Nephron (organoid): ENCODE measurements at regions not wholly inside any gene's neighbourhood (a gene's known extent, or its start where the extent isn't known, plus 50 kb on each side); places are given as distances from the start of the nearest gene placed in this dataset.
A peak's percentile ranks its signal among the peaks of the same experiment; 100 is the strongest.

ENCODE experiments used
- H3K27ac Mint-ChIP-seq, 3 experiments: 2 replicates each; pipeline ENCODE4 v1.8.0; 2020; ENCODE audit warnings: mixed read lengths in 3 of 3, mild to moderate bottlenecking in 2 of 3, moderate library complexity in 1 of 3
- H3K27me3 Mint-ChIP-seq: 2 replicates; pipeline ENCODE4 v1.8.0; 2021; ENCODE audit warnings: low read depth, mild to moderate bottlenecking, moderate library complexity, mixed read lengths
- H3K36me3 Mint-ChIP-seq: 2 replicates; pipeline ENCODE4 v1.8.0; 2020; ENCODE audit warnings: low read depth, mixed read lengths
- H3K4me1 Mint-ChIP-seq: 2 replicates; pipeline ENCODE4 v1.8.0; 2020; ENCODE audit warnings: mixed read lengths
- H3K4me3 Mint-ChIP-seq, 3 experiments: 2 replicates each; pipeline ENCODE4 v1.8.0; 2020; ENCODE audit warnings: mild to moderate bottlenecking in 3 of 3, mixed read lengths in 3 of 3, moderate library complexity in 2 of 3
- H3K9me3 Mint-ChIP-seq: 2 replicates; pipeline ENCODE4 v1.8.0; 2020; ENCODE audit warnings: mixed read lengths
- CTCF ChIP-seq, 3 experiments: fragments of 200-600 bp; sonication (generic); IDR thresholded peaks; one replicate each; pipeline ENCODE4 v1.5.0; 2021; ENCODE audit warnings: antibody characterized with exemption in 3 of 3; ENCODE audit not compliant: unreplicated experiment in 3 of 3

GRCh38 chr1:103250441-103250861 is 142.1 kb upstream of the COL11A1 start:
- Mint-ChIP-seq H3K27me3 (no peaks in the 10 kb centered on the region), H3K27ac (peak overlapping the region in 2 of 3 experiments; percentile 24 to 45), H3K4me1 (peaks cover 5% of the 10 kb centered on the region), H3K4me3 (no peak overlapping the region), H3K36me3 (no peaks in the 10 kb centered on the region), H3K9me3 (no peaks in the 10 kb centered on the region)
- no peak for TF ChIP-seq CTCF (IDR thresholded peaks at IDR 0.05; ENCODE audit: unreplicated experiment in 3 of 3)

- H3K4me3 Mint-ChIP-seq, result no peak overlapping the region
- H3K36me3 Mint-ChIP-seq, result no peaks in the 10 kb centered on the region
- H3K4me1 Mint-ChIP-seq, result no peaks in the 10 kb centered on the region
- H3K27ac Mint-ChIP-seq, result no peak overlapping the region
- H3K27me3 Mint-ChIP-seq, result no peaks in the 10 kb centered on the region
- no peak for TF ChIP-seq CTCF (IDR thresholded peaks at IDR 0.05; ENCODE audit: unreplicated experiment in 3 of 3)
- H3K9me3 Mint-ChIP-seq, result no peaks in the 10 kb centered on the region
These were observed 140.2 kb upstream of the COL11A1 start for GRCh38 chr1:103248417-103249102.

- no peaks in the 10 kb centered on the region for H3K4me1 Mint-ChIP-seq
- H3K27me3 Mint-ChIP-seq, result no peaks in the 10 kb centered on the region
- no peaks in the 10 kb centered on the region for H3K36me3 Mint-ChIP-seq
- H3K27ac Mint-ChIP-seq, result no peak overlapping the region
- no peak for TF ChIP-seq CTCF (IDR thresholded peaks at IDR 0.05; ENCODE audit: unreplicated experiment in 3 of 3)
- H3K9me3 Mint-ChIP-seq, result no peaks in the 10 kb centered on the region
- no peak overlapping the region for H3K4me3 Mint-ChIP-seq
These were observed 139.2 kb upstream of the COL11A1 start for GRCh38 chr1:103247517-103247916.

- TF ChIP-seq CTCF (IDR thresholded peaks at IDR 0.05; ENCODE audit: unreplicated experiment in 3 of 3), result no peak
- Mint-ChIP-seq H3K36me3 (no peaks in the 10 kb centered on the region), H3K4me1 (no peaks in the 10 kb centered on the region), H3K27ac (no peak overlapping the region), H3K9me3 (no peaks in the 10 kb centered on the region), H3K27me3 (no peaks in the 10 kb centered on the region), H3K4me3 (no peak overlapping the region)
These were observed 135.2 kb upstream of the COL11A1 start for GRCh38 chr1:103243481-103243880.

GRCh38 chr1:103239034-103239433 is 130.7 kb upstream of the COL11A1 start:
- Mint-ChIP-seq H3K27me3 (no peaks in the 10 kb centered on the region), H3K4me3 (no peak overlapping the region), H3K36me3 (no peaks in the 10 kb centered on the region), H3K4me1 (no peaks in the 10 kb centered on the region), H3K27ac (no peak overlapping the region), H3K9me3 (peaks cover 7% of the 10 kb centered on the region)
- TF ChIP-seq CTCF (IDR thresholded peaks at IDR 0.05; ENCODE audit: unreplicated experiment in 3 of 3), result no peak

GRCh38 chr1:103230061-103230460 is 121.7 kb upstream of the COL11A1 start:
- Mint-ChIP-seq H3K4me1 (no peaks in the 10 kb centered on the region), H3K27ac (no peak overlapping the region), H3K27me3 (no peaks in the 10 kb centered on the region), H3K9me3 (no peaks in the 10 kb centered on the region), H3K36me3 (no peaks in the 10 kb centered on the region), H3K4me3 (no peak overlapping the region)
- TF ChIP-seq CTCF (IDR thresholded peaks at IDR 0.05; ENCODE audit: unreplicated experiment in 3 of 3), result no peak
